ENCODE measurements at regions not wholly inside any gene's neighbourhood (a gene's known extent, or its start where the extent isn't known, plus 50 kb on each side); places are given as distances from the start of the nearest gene placed in this dataset.

DNA sequence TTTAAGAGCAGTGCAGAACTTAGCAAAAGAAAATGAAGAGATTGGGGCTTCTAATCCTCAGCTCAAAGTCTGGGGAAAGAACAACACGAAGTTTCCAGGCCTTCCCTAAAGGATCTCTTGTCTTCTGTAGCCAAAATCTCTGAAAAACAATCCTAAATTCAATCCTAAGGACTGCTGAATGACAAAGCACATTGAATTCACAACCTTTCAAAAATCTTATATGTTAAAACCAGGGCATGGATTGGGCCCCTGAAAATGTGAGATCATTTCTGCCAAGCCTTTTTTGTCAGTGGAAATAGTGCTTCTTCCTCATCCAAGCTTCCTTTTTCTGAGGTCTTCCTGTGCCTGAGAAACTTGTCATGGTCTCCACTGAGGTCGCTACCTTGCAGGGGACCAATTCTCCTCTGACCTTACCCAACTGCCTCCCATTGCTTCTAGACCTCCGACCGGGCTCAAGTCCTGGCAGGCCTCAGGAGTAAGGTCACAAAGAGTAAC, 126.2 kb upstream of the ARID1B start:
- ATAC-seq: no peak
- TF ChIP-seq ZNF70 (CRISPR knock-in tag; IDR thresholded peaks at IDR 0.05): no peak
- no peak for TF ChIP-seq BACH2 (CRISPR knock-in tag; IDR thresholded peaks at IDR 0.05; ENCODE audit: borderline replicate concordance)
- TF ChIP-seq OSR1 (CRISPR knock-in tag; IDR thresholded peaks at IDR 0.05): no peak
- no peak for TF ChIP-seq POU6F1 (CRISPR knock-in tag; IDR thresholded peaks at IDR 0.05; ENCODE audit: borderline replicate concordance, low read depth)
- TF ChIP-seq, protein P1, sequence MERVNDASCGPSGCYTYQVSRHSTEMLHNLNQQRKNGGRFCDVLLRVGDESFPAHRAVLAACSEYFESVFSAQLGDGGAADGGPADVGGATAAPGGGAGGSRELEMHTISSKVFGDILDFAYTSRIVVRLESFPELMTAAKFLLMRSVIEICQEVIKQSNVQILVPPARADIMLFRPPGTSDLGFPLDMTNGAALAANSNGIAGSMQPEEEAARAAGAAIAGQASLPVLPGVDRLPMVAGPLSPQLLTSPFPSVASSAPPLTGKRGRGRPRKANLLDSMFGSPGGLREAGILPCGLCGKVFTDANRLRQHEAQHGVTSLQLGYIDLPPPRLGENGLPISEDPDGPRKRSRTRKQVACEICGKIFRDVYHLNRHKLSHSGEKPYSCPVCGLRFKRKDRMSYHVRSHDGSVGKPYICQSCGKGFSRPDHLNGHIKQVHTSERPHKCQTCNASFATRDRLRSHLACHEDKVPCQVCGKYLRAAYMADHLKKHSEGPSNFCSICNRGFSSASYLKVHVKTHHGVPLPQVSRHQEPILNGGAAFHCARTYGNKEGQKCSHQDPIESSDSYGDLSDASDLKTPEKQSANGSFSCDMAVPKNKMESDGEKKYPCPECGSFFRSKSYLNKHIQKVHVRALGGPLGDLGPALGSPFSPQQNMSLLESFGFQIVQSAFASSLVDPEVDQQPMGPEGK (CRISPR knock-in tag; IDR thresholded peaks at IDR 0.05; ENCODE audit: borderline replicate concordance): no peak
- TF ChIP-seq GLIS3 (CRISPR knock-in tag; IDR thresholded peaks at IDR 0.05): no peak

GRCh38 chr6:156648616-156649015, 128.6 kb upstream of the ARID1B start:
- TF ChIP-seq ZNF70 (CRISPR knock-in tag; IDR thresholded peaks at IDR 0.05): no peak
- no peak for TF ChIP-seq CSDC2 (CRISPR knock-in tag; IDR thresholded peaks at IDR 0.05)
- no peak for TF ChIP-seq ZC3H10 (CRISPR knock-in tag; IDR thresholded peaks at IDR 0.05)
- TF ChIP-seq, protein P2, sequence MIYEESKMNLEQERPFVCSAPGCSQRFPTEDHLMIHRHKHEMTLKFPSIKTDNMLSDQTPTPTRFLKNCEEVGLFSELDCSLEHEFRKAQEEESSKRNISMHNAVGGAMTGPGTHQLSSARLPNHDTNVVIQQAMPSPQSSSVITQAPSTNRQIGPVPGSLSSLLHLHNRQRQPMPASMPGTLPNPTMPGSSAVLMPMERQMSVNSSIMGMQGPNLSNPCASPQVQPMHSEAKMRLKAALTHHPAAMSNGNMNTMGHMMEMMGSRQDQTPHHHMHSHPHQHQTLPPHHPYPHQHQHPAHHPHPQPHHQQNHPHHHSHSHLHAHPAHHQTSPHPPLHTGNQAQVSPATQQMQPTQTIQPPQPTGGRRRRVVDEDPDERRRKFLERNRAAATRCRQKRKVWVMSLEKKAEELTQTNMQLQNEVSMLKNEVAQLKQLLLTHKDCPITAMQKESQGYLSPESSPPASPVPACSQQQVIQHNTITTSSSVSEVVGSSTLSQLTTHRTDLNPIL (CRISPR knock-in tag; IDR thresholded peaks at IDR 0.05; ENCODE audit: low read depth): no peak
- TF ChIP-seq BACH2 (CRISPR knock-in tag; IDR thresholded peaks at IDR 0.05; ENCODE audit: borderline replicate concordance): no peak
- no peak for TF ChIP-seq RARB (CRISPR knock-in tag; IDR thresholded peaks at IDR 0.05)
- TF ChIP-seq, protein P1 (CRISPR knock-in tag; IDR thresholded peaks at IDR 0.05; ENCODE audit: borderline replicate concordance): no peak
- TF ChIP-seq ZNF8 (CRISPR knock-in tag; IDR thresholded peaks at IDR 0.05): no peak
- no peak for TF ChIP-seq ZFP3 (CRISPR knock-in tag; IDR thresholded peaks at IDR 0.05)
- TF ChIP-seq CSRNP3 (CRISPR knock-in tag; IDR thresholded peaks at IDR 0.05): no peak
- no peak for TF ChIP-seq ZNF565 (CRISPR knock-in tag; conservative IDR thresholded peaks at IDR 0.05; ENCODE audit: low read depth)

DNA sequence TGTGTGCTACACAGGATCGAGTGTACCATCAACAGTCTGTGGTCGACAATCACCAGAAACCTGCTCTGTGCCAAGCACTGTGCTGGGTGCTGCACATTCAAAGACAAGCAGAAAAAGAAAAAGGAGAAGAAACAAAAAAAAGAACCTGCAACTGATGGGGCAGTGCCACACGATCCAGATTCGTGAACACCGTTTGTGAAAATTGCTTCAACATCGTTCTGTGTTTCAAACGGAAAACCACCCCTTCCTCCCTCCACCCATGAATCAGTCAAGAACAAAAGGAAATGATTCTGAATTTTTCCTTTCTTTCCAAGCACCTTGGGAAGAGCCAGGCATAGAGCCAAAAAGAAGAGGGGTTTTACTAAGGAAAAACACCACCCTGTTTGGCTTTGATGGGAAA, 129.2 kb upstream of the ARID1B start:
- no peak for ATAC-seq
- TF ChIP-seq TCF4 (CRISPR knock-in tag; IDR thresholded peaks at IDR 0.05; ENCODE audit: borderline replicate concordance) (no peak), ARNTL (CRISPR knock-in tag; IDR thresholded peaks at IDR 0.05; ENCODE audit: borderline replicate concordance, low read depth) (no peak), PPARA (CRISPR knock-in tag; IDR thresholded peaks at IDR 0.05; ENCODE audit: borderline replicate concordance) (no peak), GLIS3 (CRISPR knock-in tag; IDR thresholded peaks at IDR 0.05) (no peak), ZNF565 (CRISPR knock-in tag; conservative IDR thresholded peaks at IDR 0.05; ENCODE audit: low read depth) (no peak), ZNF70 (CRISPR knock-in tag; IDR thresholded peaks at IDR 0.05) (no peak), CSRNP3 (CRISPR knock-in tag; IDR thresholded peaks at IDR 0.05) (no peak), BACH2 (CRISPR knock-in tag; IDR thresholded peaks at IDR 0.05; ENCODE audit: borderline replicate concordance) (no peak), POU6F1 (CRISPR knock-in tag; IDR thresholded peaks at IDR 0.05; ENCODE audit: borderline replicate concordance, low read depth) (no peak), CSDC2 (CRISPR knock-in tag; IDR thresholded peaks at IDR 0.05) (no peak)
- TF ChIP-seq, protein P2 (CRISPR knock-in tag; IDR thresholded peaks at IDR 0.05; ENCODE audit: low read depth): no peak
- TF ChIP-seq, protein P3, sequence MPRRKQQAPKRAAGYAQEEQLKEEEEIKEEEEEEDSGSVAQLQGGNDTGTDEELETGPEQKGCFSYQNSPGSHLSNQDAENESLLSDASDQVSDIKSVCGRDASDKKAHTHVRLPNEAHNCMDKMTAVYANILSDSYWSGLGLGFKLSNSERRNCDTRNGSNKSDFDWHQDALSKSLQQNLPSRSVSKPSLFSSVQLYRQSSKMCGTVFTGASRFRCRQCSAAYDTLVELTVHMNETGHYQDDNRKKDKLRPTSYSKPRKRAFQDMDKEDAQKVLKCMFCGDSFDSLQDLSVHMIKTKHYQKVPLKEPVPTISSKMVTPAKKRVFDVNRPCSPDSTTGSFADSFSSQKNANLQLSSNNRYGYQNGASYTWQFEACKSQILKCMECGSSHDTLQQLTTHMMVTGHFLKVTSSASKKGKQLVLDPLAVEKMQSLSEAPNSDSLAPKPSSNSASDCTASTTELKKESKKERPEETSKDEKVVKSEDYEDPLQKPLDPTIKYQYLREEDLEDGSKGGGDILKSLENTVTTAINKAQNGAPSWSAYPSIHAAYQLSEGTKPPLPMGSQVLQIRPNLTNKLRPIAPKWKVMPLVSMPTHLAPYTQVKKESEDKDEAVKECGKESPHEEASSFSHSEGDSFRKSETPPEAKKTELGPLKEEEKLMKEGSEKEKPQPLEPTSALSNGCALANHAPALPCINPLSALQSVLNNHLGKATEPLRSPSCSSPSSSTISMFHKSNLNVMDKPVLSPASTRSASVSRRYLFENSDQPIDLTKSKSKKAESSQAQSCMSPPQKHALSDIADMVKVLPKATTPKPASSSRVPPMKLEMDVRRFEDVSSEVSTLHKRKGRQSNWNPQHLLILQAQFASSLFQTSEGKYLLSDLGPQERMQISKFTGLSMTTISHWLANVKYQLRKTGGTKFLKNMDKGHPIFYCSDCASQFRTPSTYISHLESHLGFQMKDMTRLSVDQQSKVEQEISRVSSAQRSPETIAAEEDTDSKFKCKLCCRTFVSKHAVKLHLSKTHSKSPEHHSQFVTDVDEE (CRISPR knock-in tag; IDR thresholded peaks at IDR 0.05): no peak

More at GRCh38 chr6:156648616-156649015, 128.6 kb upstream of the ARID1B start:
- no peak for ATAC-seq
